RWPE1 (cell line): ENCODE measurements at regions not wholly inside any gene's neighbourhood (a gene's known extent, or its start where the extent isn't known, plus 50 kb on each side); places are given as distances from the start of the nearest gene placed in this dataset.

Experiments used
- CTCF ChIA-PET: fragments of 350-600 bp; sonication (Branson Sonifier 250); formaldehyde crosslinking; extraction: SDS; loops from one replicate; lab custom pipeline; 2021; lab: Yijun Ruan, JAX
- POLR2A ChIA-PET: fragments of 400-600 bp; formaldehyde crosslinking; extraction: SDS; loops from one replicate; lab custom pipeline; 2020; ENCODE audit warnings: antibody characterized with exemption; ENCODE audit not compliant: low non-redundant PET; lab: Yijun Ruan, JAX
- DNase-seq: peaks from one replicate; pipeline ENCODE4 v3.0.0; 2012; ENCODE audit warnings: low spot score
- H3K27ac ChIP-seq: fragments of 450-650 bp; 2 replicates; pipeline ENCODE4 v1.5.1; 2017
- CTCF ChIP-seq: fragments of 450-650 bp; conservative IDR thresholded peaks from 2 replicates; pipeline ENCODE4 v1.5.1; 2017; ENCODE audit warnings: low read depth, mild to moderate bottlenecking

- CTCF ChIA-PET = no interaction called here
- no peak for DNase-seq
- POLR2A ChIA-PET = no interaction called here
- no peak for TF ChIP-seq CTCF
- H3K27ac ChIP-seq = no peak overlapping the region
These were observed 437.1 kb upstream of the TBX3 start for GRCh38 chr12:115121053-115121452.

GRCh38 chr12:115118177-115118724 lies 434.3 kb upstream of the TBX3 start:
- TF ChIP-seq CTCF = no peak
- no peak overlapping the region for H3K27ac ChIP-seq
- CTCF ChIA-PET = interaction anchor here (0.7 kb wide), 1 partner anchor 279 kb away, joined by 3 read pairs; no protein-coding TSS in a partner anchor
- POLR2A ChIA-PET = interaction anchor here (0.6 kb wide), 1 partner anchor 433 kb away, joined by 4 read pairs; no protein-coding TSS in a partner anchor
- no peak for DNase-seq

- no peak for TF ChIP-seq CTCF
- ChIA-PET POLR2A (no interaction called here), CTCF (interaction anchor here (0.7 kb wide), 1 partner anchor 451 kb away, joined by 3 read pairs; no protein-coding TSS in a partner anchor)
- no peak overlapping the region for H3K27ac ChIP-seq
- no peak for DNase-seq
These were observed 430.2 kb upstream of the TBX3 start for GRCh38 chr12:115114140-115114539.

- DNase-seq = no peak
- TF ChIP-seq CTCF = no peak
- CTCF ChIA-PET = no interaction called here
- POLR2A ChIA-PET = no interaction called here
- H3K27ac ChIP-seq = no peak overlapping the region
These were observed 425.9 kb upstream of the TBX3 start for GRCh38 chr12:115109863-115110262.

- POLR2A ChIA-PET = interaction anchor here (0.7 kb wide), 1 partner anchor 51 kb away, joined by 9 read pairs; no protein-coding TSS in a partner anchor
- no peak for TF ChIP-seq CTCF
- DNase-seq = no peak
- no peak overlapping the region for H3K27ac ChIP-seq
- CTCF ChIA-PET = interaction anchor here (0.6 kb wide), 2 partner anchors 11 to 316 kb away, joined by 7 to 11 read pairs; no protein-coding TSS in a partner anchor
These were observed 424.4 kb upstream of the TBX3 start for GRCh38 chr12:115108129-115109100.
